ENCODE measurements at regions not wholly inside any gene's neighbourhood (a gene's known extent, or its start where the extent isn't known, plus 50 kb on each side); places are given as distances from the start of the nearest gene placed in this dataset.

DNA sequence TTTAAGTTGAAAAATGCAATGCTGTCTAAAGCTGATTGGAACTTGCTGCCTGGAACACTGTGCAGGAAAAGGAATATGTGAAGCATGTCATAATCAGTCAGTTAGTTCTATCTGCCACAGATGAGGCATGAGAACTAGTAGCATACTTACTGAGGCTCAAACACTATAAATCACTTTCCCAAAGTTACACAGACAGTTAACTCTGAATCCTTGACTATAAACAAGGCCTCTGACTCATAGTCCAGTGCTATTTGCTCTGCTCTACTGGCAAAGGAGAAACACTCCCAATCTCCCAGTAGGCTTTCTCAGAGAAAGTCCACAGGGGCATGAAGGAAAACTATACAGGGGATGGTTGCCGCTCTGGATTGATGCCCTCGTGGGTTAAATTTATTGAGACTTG is 2078.4 kb upstream of the TENM3 start:
- Histone ChIP-seq H3K27me3 (ENCODE audit: low read length) (no peaks in the 10 kb centered on the region), H3K9ac (ENCODE audit: low read length) (no peak overlapping the region), H3K36me3 (ENCODE audit: insufficient read depth, low read length) (no peaks in the 10 kb centered on the region), H3K27ac (ENCODE audit: low read length) (no peak overlapping the region), H3K79me2 (ENCODE audit: low read length) (no peaks in the 10 kb centered on the region), H3K4me1 (ENCODE audit: low read length) (no peaks in the 10 kb centered on the region), H3K4me2 (ENCODE audit: low read depth, low read length, poor library complexity, severe bottlenecking) (no peak overlapping the region), H3K4me3 (ENCODE audit: low read length) (no peak overlapping the region), H2AFZ (ENCODE audit: low read length) (no peak overlapping the region), H3K9me3 (ENCODE audit: low read length) (no peaks in the 10 kb centered on the region), H3K9me2 (replicated peaks; ENCODE audit: insufficient read depth, low read length) (no peaks in the 10 kb centered on the region), H4K20me1 (ENCODE audit: insufficient read depth, low read depth, low read length) (no peaks in the 10 kb centered on the region)
- DNase-seq: no peak

GRCh38 chr4:180169394-180169793 is 2073.8 kb upstream of the TENM3 start:
- no peaks in the 10 kb centered on the region for H3K9me2 ChIP-seq (replicated peaks; ENCODE audit: insufficient read depth, low read length)
- H3K27me3 ChIP-seq (ENCODE audit: low read length): no peaks in the 10 kb centered on the region
- H3K9ac ChIP-seq (ENCODE audit: low read length): no peak overlapping the region
- DNase-seq: no peak
- no peaks in the 10 kb centered on the region for H4K20me1 ChIP-seq (ENCODE audit: insufficient read depth, low read depth, low read length)
- H3K4me3 ChIP-seq (ENCODE audit: low read length): no peak overlapping the region
- no peaks in the 10 kb centered on the region for H3K79me2 ChIP-seq (ENCODE audit: low read length)
- H3K4me2 ChIP-seq (ENCODE audit: low read depth, low read length, poor library complexity, severe bottlenecking): no peak overlapping the region
- H3K4me1 ChIP-seq (ENCODE audit: low read length): no peaks in the 10 kb centered on the region
- no peaks in the 10 kb centered on the region for H3K9me3 ChIP-seq (ENCODE audit: low read length)
- no peak overlapping the region for H2AFZ ChIP-seq (ENCODE audit: low read length)
- no peaks in the 10 kb centered on the region for H3K36me3 ChIP-seq (ENCODE audit: insufficient read depth, low read length)
- H3K27ac ChIP-seq (ENCODE audit: low read length): no peak overlapping the region

DNA sequence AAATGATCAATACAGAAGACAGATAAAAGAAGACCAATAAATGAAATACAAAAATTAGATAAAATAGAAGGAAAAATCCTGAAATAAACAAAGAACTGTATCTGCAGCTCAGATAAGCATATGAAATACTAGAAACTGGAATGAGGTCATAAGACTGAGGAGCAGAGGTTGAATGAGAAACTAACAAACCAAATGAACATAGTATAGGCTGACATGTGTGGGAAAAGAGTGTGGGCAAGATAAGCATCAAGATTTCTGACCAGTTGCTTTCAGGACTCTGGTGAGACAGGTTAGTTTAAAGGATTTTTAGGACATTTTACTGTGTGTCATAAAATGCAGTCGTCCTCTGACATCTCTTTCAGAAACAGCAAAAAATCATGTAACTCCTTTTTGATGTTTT is 2073.2 kb upstream of the TENM3 start:
- no peaks in the 10 kb centered on the region for H3K79me2 ChIP-seq (ENCODE audit: low read length)
- H3K4me2 ChIP-seq (ENCODE audit: low read depth, low read length, poor library complexity, severe bottlenecking): no peak overlapping the region
- H3K4me3 ChIP-seq (ENCODE audit: low read length): no peak overlapping the region

DNA sequence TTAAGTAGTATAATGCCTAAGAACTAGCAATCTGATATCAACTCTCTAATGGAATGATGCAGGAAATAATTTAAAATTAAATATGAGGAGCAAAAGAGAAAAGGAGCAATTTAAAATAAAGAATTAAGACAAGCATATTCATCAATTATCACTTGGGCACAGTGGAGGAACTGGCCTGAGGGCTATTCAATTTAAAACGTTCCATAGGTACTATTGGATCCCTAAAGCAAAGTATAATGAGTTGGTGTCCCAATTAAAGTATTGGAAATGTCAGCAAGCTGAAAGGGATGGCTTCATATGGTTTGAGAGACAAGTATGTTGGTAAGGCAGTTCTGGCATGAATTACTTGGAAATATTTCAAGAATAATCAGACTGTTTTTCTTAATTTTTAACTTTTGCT is 2064.1 kb upstream of the TENM3 start:
- no peak overlapping the region for H2AFZ ChIP-seq (ENCODE audit: low read length)
- H3K79me2 ChIP-seq (ENCODE audit: low read length): no peaks in the 10 kb centered on the region
- no peak overlapping the region for H3K27ac ChIP-seq (ENCODE audit: low read length)
- no peak overlapping the region for H3K4me2 ChIP-seq (ENCODE audit: low read depth, low read length, poor library complexity, severe bottlenecking)
- H3K9ac ChIP-seq (ENCODE audit: low read length): no peak overlapping the region
- H3K9me2 ChIP-seq (replicated peaks; ENCODE audit: insufficient read depth, low read length): no peaks in the 10 kb centered on the region
- no peak for DNase-seq
- H4K20me1 ChIP-seq (ENCODE audit: insufficient read depth, low read depth, low read length): no peaks in the 10 kb centered on the region
- H3K9me3 ChIP-seq (ENCODE audit: low read length): no peaks in the 10 kb centered on the region
- no peaks in the 10 kb centered on the region for H3K4me1 ChIP-seq (ENCODE audit: low read length)
- no peaks in the 10 kb centered on the region for H3K36me3 ChIP-seq (ENCODE audit: insufficient read depth, low read length)
- no peaks in the 10 kb centered on the region for H3K27me3 ChIP-seq (ENCODE audit: low read length)
- no peak overlapping the region for H3K4me3 ChIP-seq (ENCODE audit: low read length)

More for the DNA sequence above, 2073.2 kb upstream of the TENM3 start:
- no peaks in the 10 kb centered on the region for H3K27me3 ChIP-seq (ENCODE audit: low read length)
- H3K9ac ChIP-seq (ENCODE audit: low read length): no peak overlapping the region
- DNase-seq: no peak
- no peak overlapping the region for H2AFZ ChIP-seq (ENCODE audit: low read length)
- H3K27ac ChIP-seq (ENCODE audit: low read length): no peak overlapping the region
- H3K9me3 ChIP-seq (ENCODE audit: low read length): no peaks in the 10 kb centered on the region
- H4K20me1 ChIP-seq (ENCODE audit: insufficient read depth, low read depth, low read length): no peaks in the 10 kb centered on the region
- H3K9me2 ChIP-seq (replicated peaks; ENCODE audit: insufficient read depth, low read length): no peaks in the 10 kb centered on the region
- no peaks in the 10 kb centered on the region for H3K4me1 ChIP-seq (ENCODE audit: low read length)
- H3K36me3 ChIP-seq (ENCODE audit: insufficient read depth, low read length): no peaks in the 10 kb centered on the region

GRCh38 chr4:180189666-180190065 is 2053.5 kb upstream of the TENM3 start:
- no peaks in the 10 kb centered on the region for H3K27me3 ChIP-seq (ENCODE audit: low read length)
- H2AFZ ChIP-seq (ENCODE audit: low read length): no peak overlapping the region
- no peaks in the 10 kb centered on the region for H3K9me3 ChIP-seq (ENCODE audit: low read length)
- H3K4me1 ChIP-seq (ENCODE audit: low read length): no peaks in the 10 kb centered on the region
- no peak overlapping the region for H3K27ac ChIP-seq (ENCODE audit: low read length)
- no peak overlapping the region for H3K4me3 ChIP-seq (ENCODE audit: low read length)
- DNase-seq: no peak
- no peak overlapping the region for H3K4me2 ChIP-seq (ENCODE audit: low read depth, low read length, poor library complexity, severe bottlenecking)
- H3K9ac ChIP-seq (ENCODE audit: low read length): no peak overlapping the region
- H3K36me3 ChIP-seq (ENCODE audit: insufficient read depth, low read length): no peaks in the 10 kb centered on the region
- no peaks in the 10 kb centered on the region for H4K20me1 ChIP-seq (ENCODE audit: insufficient read depth, low read depth, low read length)
- H3K9me2 ChIP-seq (replicated peaks; ENCODE audit: insufficient read depth, low read length): no peaks in the 10 kb centered on the region
- H3K79me2 ChIP-seq (ENCODE audit: low read length): no peaks in the 10 kb centered on the region

DNA sequence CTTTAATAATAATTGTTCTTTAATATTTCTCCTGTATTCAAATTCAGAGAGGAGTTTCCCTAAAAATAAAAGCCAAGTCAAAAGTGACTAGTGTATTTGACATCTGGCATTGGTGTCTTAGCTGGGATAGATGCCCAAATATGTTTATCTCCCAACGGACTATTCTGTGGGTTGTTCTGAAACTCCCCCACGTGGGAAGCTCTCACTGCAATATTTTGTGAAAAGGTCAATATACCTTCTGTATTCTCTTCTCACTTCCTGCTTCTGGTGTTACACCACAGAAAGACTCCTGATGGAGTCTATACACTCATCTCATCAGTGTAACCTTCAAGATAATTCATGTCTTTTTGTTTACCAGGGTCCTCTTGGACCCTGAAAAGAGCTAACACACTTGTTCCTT is 2052.8 kb upstream of the TENM3 start:
- Histone ChIP-seq H3K4me2 (ENCODE audit: low read depth, low read length, poor library complexity, severe bottlenecking) (no peak overlapping the region), H2AFZ (ENCODE audit: low read length) (no peak overlapping the region), H3K9ac (ENCODE audit: low read length) (no peak overlapping the region), H3K9me2 (replicated peaks; ENCODE audit: insufficient read depth, low read length) (no peaks in the 10 kb centered on the region), H3K79me2 (ENCODE audit: low read length) (no peaks in the 10 kb centered on the region), H3K9me3 (ENCODE audit: low read length) (no peaks in the 10 kb centered on the region), H3K36me3 (ENCODE audit: insufficient read depth, low read length) (no peaks in the 10 kb centered on the region), H3K4me1 (ENCODE audit: low read length) (no peaks in the 10 kb centered on the region), H3K27ac (ENCODE audit: low read length) (no peak overlapping the region), H4K20me1 (ENCODE audit: insufficient read depth, low read depth, low read length) (no peaks in the 10 kb centered on the region), H3K27me3 (ENCODE audit: low read length) (no peaks in the 10 kb centered on the region), H3K4me3 (ENCODE audit: low read length) (no peak overlapping the region)
- DNase-seq: no peak

- Histone ChIP-seq H3K4me3 (ENCODE audit: low read length) (no peak overlapping the region), H4K20me1 (ENCODE audit: insufficient read depth, low read depth, low read length) (no peaks in the 10 kb centered on the region), H3K79me2 (ENCODE audit: low read length) (no peaks in the 10 kb centered on the region), H2AFZ (ENCODE audit: low read length) (no peak overlapping the region), H3K9ac (ENCODE audit: low read length) (no peak overlapping the region), H3K9me2 (replicated peaks; ENCODE audit: insufficient read depth, low read length) (no peaks in the 10 kb centered on the region), H3K27me3 (ENCODE audit: low read length) (no peaks in the 10 kb centered on the region), H3K4me1 (ENCODE audit: low read length) (no peaks in the 10 kb centered on the region), H3K27ac (ENCODE audit: low read length) (no peak overlapping the region), H3K4me2 (ENCODE audit: low read depth, low read length, poor library complexity, severe bottlenecking) (no peak overlapping the region), H3K36me3 (ENCODE audit: insufficient read depth, low read length) (no peaks in the 10 kb centered on the region), H3K9me3 (ENCODE audit: low read length) (no peaks in the 10 kb centered on the region)
- no peak for DNase-seq
Measured at GRCh38 chr4:180197471-180197870, 2045.7 kb upstream of the TENM3 start.

- H3K27me3 ChIP-seq (ENCODE audit: low read length): no peaks in the 10 kb centered on the region
- no peaks in the 10 kb centered on the region for H3K79me2 ChIP-seq (ENCODE audit: low read length)
- no peaks in the 10 kb centered on the region for H3K9me3 ChIP-seq (ENCODE audit: low read length)
- no peaks in the 10 kb centered on the region for H4K20me1 ChIP-seq (ENCODE audit: insufficient read depth, low read depth, low read length)
- H3K9me2 ChIP-seq (replicated peaks; ENCODE audit: insufficient read depth, low read length): no peaks in the 10 kb centered on the region
- no peak overlapping the region for H3K4me2 ChIP-seq (ENCODE audit: low read depth, low read length, poor library complexity, severe bottlenecking)
- H2AFZ ChIP-seq (ENCODE audit: low read length): no peak overlapping the region
- no peaks in the 10 kb centered on the region for H3K36me3 ChIP-seq (ENCODE audit: insufficient read depth, low read length)
- no peak overlapping the region for H3K27ac ChIP-seq (ENCODE audit: low read length)
- no peak for DNase-seq
- H3K4me3 ChIP-seq (ENCODE audit: low read length): no peak overlapping the region
- H3K9ac ChIP-seq (ENCODE audit: low read length): no peak overlapping the region
- no peaks in the 10 kb centered on the region for H3K4me1 ChIP-seq (ENCODE audit: low read length)
Measured at GRCh38 chr4:180203349-180203748, 2039.9 kb upstream of the TENM3 start.

- no peaks in the 10 kb centered on the region for H3K79me2 ChIP-seq (ENCODE audit: low read length)
- H4K20me1 ChIP-seq (ENCODE audit: insufficient read depth, low read depth, low read length): no peaks in the 10 kb centered on the region
- no peak overlapping the region for H3K27ac ChIP-seq (ENCODE audit: low read length)
- H3K9me2 ChIP-seq (replicated peaks; ENCODE audit: insufficient read depth, low read length): no peaks in the 10 kb centered on the region
- DNase-seq: no peak
- no peaks in the 10 kb centered on the region for H3K9me3 ChIP-seq (ENCODE audit: low read length)
- no peaks in the 10 kb centered on the region for H3K36me3 ChIP-seq (ENCODE audit: insufficient read depth, low read length)
- H3K4me3 ChIP-seq (ENCODE audit: low read length): no peak overlapping the region
- H3K9ac ChIP-seq (ENCODE audit: low read length): no peak overlapping the region
- no peaks in the 10 kb centered on the region for H3K4me1 ChIP-seq (ENCODE audit: low read length)
- H2AFZ ChIP-seq (ENCODE audit: low read length): no peak overlapping the region
- H3K27me3 ChIP-seq (ENCODE audit: low read length): no peaks in the 10 kb centered on the region
- H3K4me2 ChIP-seq (ENCODE audit: low read depth, low read length, poor library complexity, severe bottlenecking): no peak overlapping the region
Measured at GRCh38 chr4:180205276-180205675, 2037.9 kb upstream of the TENM3 start.
